MCF 10A (cell line): ENCODE measurements at regions not wholly inside any gene's neighbourhood (a gene's known extent, or its start where the extent isn't known, plus 50 kb on each side); places are given as distances from the start of the nearest gene placed in this dataset.

Experiments
- BruUV-seq: library from RNA; stranded (reverse); fragments of 400-500 nt; replicated peaks from 2 replicates; lab custom pipeline; 2021; lab: Mats Ljungman, UMichigan
- CTCF ChIA-PET: fragments of 300-600 bp; sonication (Branson Sonifier 250); formaldehyde crosslinking; extraction: SDS; loops from one replicate; lab custom pipeline; 2021; ENCODE audit warnings: antibody characterized with exemption, inconsistent platforms; lab: Yijun Ruan, JAX
- POLR2A ChIA-PET: fragments of 300-600, 350-650 bp; sonication (Branson Sonifier 250); formaldehyde crosslinking; extraction: SDS; loops from one replicate; lab custom pipeline; 2020; ENCODE audit warnings: antibody characterized with exemption, inconsistent platforms; lab: Yijun Ruan, JAX
- DNase-seq: peaks from one replicate; pipeline ENCODE4 v3.0.0-alpha.2; 2018; ENCODE audit not compliant: unreplicated experiment
- H3K27ac Mint-ChIP-seq: one replicate; pipeline ENCODE4 v1.8.0; 2022; ENCODE audit warnings: mild to moderate bottlenecking, low read depth, mixed read lengths; ENCODE audit not compliant: unreplicated experiment
- H3K27me3 Mint-ChIP-seq: one replicate; pipeline ENCODE4 v1.8.0; 2022; ENCODE audit warnings: mixed read lengths; ENCODE audit not compliant: insufficient read depth, unreplicated experiment
- H3K36me3 Mint-ChIP-seq: one replicate; pipeline ENCODE4 v1.8.0; 2022; ENCODE audit warnings: mild to moderate bottlenecking, moderate library complexity, mixed read lengths; ENCODE audit not compliant: insufficient read depth, unreplicated experiment
- H3K4me1 Mint-ChIP-seq: one replicate; pipeline ENCODE4 v1.8.0; 2022; ENCODE audit warnings: mixed read lengths; ENCODE audit not compliant: insufficient read depth, unreplicated experiment
- H3K4me3 Mint-ChIP-seq: one replicate; pipeline ENCODE4 v1.8.0; 2022; ENCODE audit warnings: mild to moderate bottlenecking, moderate library complexity, mixed read lengths; ENCODE audit not compliant: unreplicated experiment
- H3K9me3 Mint-ChIP-seq: one replicate; pipeline ENCODE4 v1.8.0; 2022; ENCODE audit warnings: mixed read lengths; ENCODE audit not compliant: unreplicated experiment
- intact Hi-C: fragments of 100-400 bp; cut with micrococcal nuclease; formaldehyde crosslinking; loops from 2 replicates; pipeline ENCODE4 v1.14.1; 2022
- TF ChIP-seq, protein P1 (sequence below): fragments of 200-600 bp; IDR thresholded peaks from one replicate; pipeline ENCODE4 v1.8.0; 2022; ENCODE audit warnings: antibody characterized with exemption, mild to moderate bottlenecking; ENCODE audit not compliant: unreplicated experiment

- H3K4me3 Mint-ChIP-seq = no peak overlapping the region
- no TSS peak for BruUV-seq
- H3K27me3 Mint-ChIP-seq = no peaks in the 10 kb centered on the region
- H3K27ac Mint-ChIP-seq = no peak overlapping the region
- ChIA-PET CTCF (no interaction called here), POLR2A (no interaction called here)
- TF ChIP-seq, protein P1, sequence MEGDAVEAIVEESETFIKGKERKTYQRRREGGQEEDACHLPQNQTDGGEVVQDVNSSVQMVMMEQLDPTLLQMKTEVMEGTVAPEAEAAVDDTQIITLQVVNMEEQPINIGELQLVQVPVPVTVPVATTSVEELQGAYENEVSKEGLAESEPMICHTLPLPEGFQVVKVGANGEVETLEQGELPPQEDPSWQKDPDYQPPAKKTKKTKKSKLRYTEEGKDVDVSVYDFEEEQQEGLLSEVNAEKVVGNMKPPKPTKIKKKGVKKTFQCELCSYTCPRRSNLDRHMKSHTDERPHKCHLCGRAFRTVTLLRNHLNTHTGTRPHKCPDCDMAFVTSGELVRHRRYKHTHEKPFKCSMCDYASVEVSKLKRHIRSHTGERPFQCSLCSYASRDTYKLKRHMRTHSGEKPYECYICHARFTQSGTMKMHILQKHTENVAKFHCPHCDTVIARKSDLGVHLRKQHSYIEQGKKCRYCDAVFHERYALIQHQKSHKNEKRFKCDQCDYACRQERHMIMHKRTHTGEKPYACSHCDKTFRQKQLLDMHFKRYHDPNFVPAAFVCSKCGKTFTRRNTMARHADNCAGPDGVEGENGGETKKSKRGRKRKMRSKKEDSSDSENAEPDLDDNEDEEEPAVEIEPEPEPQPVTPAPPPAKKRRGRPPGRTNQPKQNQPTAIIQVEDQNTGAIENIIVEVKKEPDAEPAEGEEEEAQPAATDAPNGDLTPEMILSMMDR = no peak
- DNase-seq = no peak
- H3K36me3 Mint-ChIP-seq = no peaks in the 10 kb centered on the region
- no peaks in the 10 kb centered on the region for H3K4me1 Mint-ChIP-seq
- intact Hi-C loops = no loop called here
- no peaks in the 10 kb centered on the region for H3K9me3 Mint-ChIP-seq
Measured at GRCh38 chr5:29744618-29745017, 1448.9 kb upstream of the CDH6 start.

DNA sequence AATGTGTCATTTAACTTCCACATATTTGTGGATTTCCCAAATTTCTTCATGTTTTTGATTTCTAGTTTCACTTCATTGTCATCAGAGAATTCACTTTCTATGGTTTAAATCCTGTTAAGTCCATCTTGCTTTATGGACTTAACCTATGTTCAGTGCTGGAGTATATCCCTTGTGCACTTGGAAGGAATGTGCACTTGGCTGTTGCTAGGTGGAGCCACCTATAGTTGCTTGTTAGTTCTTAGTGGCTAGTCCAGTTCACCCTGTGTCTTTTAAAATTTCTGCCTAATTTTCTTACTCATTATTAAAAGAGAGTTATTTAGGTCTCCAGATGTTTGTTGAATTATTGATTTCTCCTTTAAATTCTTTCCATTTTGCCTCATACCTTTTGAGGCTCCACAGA lies 1472.5 kb upstream of the CDH6 start:
- H3K4me1 Mint-ChIP-seq = no peaks in the 10 kb centered on the region
- no peak overlapping the region for H3K4me3 Mint-ChIP-seq

GRCh38 chr5:29719171-29719570 lies 1474.3 kb upstream of the CDH6 start:
- POLR2A ChIA-PET = no interaction called here
- no peak overlapping the region for H3K27ac Mint-ChIP-seq
- TF ChIP-seq, protein P1 = no peak
- H3K27me3 Mint-ChIP-seq = no peaks in the 10 kb centered on the region
- no peaks in the 10 kb centered on the region for H3K4me1 Mint-ChIP-seq
- DNase-seq = no peak
- no peaks in the 10 kb centered on the region for H3K9me3 Mint-ChIP-seq
- CTCF ChIA-PET = interaction anchor here (0.8 kb wide), 1 partner anchor 558 kb away, joined by 3 read pairs; no protein-coding TSS in a partner anchor
- intact Hi-C loops = loop anchor here (10.0 kb wide), 1 partner anchor 1666 kb away; no protein-coding TSS in a partner anchor
- H3K36me3 Mint-ChIP-seq = no peaks in the 10 kb centered on the region
- H3K4me3 Mint-ChIP-seq = no peak overlapping the region
- BruUV-seq = no TSS peak

More for the DNA sequence above, 1472.5 kb upstream of the CDH6 start:
- ChIA-PET POLR2A (no interaction called here), CTCF (interaction anchor here (0.7 kb wide), 1 partner anchor 201 kb away, joined by 4 read pairs; no protein-coding TSS in a partner anchor)
- no peaks in the 10 kb centered on the region for H3K9me3 Mint-ChIP-seq
- intact Hi-C loops = no loop called here
- H3K27ac Mint-ChIP-seq = no peak overlapping the region
- no peak for DNase-seq
- no peaks in the 10 kb centered on the region for H3K36me3 Mint-ChIP-seq
- TF ChIP-seq, protein P1 = no peak
- no peaks in the 10 kb centered on the region for H3K27me3 Mint-ChIP-seq
- BruUV-seq = no TSS peak

DNA sequence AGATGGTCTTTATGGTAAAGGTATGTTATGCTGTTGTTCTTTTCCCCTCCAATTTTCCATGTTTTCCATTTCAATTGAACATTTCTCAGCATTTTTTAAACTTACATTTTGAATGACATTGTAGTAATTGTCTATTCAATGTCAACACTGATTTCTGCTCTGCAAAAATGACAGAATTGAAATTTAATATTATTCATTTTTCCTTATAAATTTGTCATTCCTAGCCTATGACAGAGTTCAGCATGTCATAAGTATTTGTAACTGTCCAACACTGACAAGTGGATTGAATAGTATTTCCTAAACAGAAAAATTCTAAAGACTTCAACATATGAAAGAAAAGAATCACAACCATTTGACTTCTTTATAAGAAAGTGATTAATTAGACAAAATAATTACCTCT lies 1478.3 kb upstream of the CDH6 start:
- Mint-ChIP-seq H3K4me1 (no peaks in the 10 kb centered on the region), H3K36me3 (no peaks in the 10 kb centered on the region), H3K27ac (no peak overlapping the region), H3K27me3 (no peaks in the 10 kb centered on the region), H3K4me3 (no peak overlapping the region), H3K9me3 (peaks cover 8% of the 10 kb centered on the region)
- intact Hi-C loops = loop anchor here (10.0 kb wide), 1 partner anchor 1670 kb away; no protein-coding TSS in a partner anchor
- ChIA-PET POLR2A (no interaction called here), CTCF (no interaction called here)
- DNase-seq = no peak
- TF ChIP-seq, protein P1 = no peak
- BruUV-seq = no TSS peak
